ENCODE measurements at regions not wholly inside any gene's neighbourhood (a gene's known extent, or its start where the extent isn't known, plus 50 kb on each side); places are given as distances from the start of the nearest gene placed in this dataset.

- TF ChIP-seq, protein P1, sequence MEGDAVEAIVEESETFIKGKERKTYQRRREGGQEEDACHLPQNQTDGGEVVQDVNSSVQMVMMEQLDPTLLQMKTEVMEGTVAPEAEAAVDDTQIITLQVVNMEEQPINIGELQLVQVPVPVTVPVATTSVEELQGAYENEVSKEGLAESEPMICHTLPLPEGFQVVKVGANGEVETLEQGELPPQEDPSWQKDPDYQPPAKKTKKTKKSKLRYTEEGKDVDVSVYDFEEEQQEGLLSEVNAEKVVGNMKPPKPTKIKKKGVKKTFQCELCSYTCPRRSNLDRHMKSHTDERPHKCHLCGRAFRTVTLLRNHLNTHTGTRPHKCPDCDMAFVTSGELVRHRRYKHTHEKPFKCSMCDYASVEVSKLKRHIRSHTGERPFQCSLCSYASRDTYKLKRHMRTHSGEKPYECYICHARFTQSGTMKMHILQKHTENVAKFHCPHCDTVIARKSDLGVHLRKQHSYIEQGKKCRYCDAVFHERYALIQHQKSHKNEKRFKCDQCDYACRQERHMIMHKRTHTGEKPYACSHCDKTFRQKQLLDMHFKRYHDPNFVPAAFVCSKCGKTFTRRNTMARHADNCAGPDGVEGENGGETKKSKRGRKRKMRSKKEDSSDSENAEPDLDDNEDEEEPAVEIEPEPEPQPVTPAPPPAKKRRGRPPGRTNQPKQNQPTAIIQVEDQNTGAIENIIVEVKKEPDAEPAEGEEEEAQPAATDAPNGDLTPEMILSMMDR (IDR thresholded peaks at IDR 0.05), result no peak
- TF ChIP-seq EP300 (IDR thresholded peaks at IDR 0.05) (no peak), POLR2A (IDR thresholded peaks at IDR 0.05; ENCODE audit: low read depth) (no peak), POLR2AphosphoS5 (IDR thresholded peaks at IDR 0.05) (no peak)
These were observed 182.1 kb upstream of the OTX2 start for GRCh38 chr14:56992332-56992820.
